NCI-H1092 (cell line): ENCODE measurements at regions not wholly inside any gene's neighbourhood (a gene's known extent, or its start where the extent isn't known, plus 50 kb on each side); places are given as distances from the start of the nearest gene placed in this dataset.
A peak's percentile ranks its signal among the peaks of the same experiment; 100 is the strongest.
"Not testable (repeated sequence)": the region's sequence is repeated elsewhere in the genome, so short reads cannot be mapped to it uniquely, and the experiment has no call there.

Source experiments
- DNase-seq: peaks from one replicate; lab custom pipeline; 2025; lab: John Stamatoyannopoulos, UW

DNA sequence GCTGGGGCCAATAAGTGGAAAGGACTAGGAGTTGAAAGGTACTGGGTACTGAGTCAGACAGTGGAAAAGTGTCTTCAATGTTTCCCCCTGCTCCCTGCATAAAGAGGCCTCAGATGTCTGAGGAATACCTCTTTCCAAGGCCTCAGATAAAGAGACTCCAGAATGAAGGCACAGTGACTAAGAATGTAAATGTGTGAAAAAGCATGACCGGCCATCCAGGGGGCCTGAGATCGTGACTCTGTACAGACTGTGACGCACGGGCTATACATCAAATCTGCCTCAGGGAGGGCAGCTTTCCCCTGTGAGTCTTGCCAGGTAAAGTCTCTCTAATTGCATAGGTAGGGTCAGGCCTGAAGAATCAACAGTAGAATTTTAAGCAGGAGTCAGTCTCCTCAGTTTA is 1690.5 kb downstream of the KCNT2 start:
- DNase-seq = no peak

DNA sequence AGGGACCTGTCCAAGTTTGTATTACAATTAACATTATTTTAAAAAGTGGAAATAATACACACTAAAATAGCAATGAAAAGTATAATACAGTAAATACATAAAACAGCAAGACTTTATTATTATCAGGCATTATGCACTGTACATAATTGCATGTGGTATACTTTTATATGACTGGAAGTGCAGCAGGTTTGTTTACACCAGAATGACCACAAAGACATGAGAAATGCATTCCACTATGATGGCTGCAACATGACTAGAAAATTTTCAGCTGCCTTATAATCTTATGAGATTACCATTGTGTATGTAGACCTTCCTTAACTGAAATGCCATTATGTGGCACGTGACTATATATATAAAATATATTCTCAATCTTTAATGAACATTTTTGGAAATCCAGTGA is 1699.6 kb downstream of the KCNT2 start:
- no peak for DNase-seq

DNA sequence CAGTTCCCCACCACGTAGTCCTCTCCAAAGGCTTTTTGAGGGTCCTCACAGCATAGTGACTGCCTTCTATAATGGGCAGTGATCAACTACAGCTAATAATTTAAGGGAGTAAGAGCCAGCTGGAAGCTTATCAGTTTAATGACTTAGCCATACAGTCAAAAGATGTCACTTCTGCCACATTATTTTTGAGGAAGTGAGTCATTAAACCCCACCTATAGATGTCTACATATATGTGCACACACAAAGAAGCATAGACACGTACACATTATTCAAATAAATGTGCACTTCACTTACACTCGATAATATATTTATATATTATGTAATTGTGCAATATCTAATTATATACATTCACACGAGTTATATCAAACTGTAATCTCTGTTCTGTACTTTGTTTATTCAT is 1704.7 kb downstream of the KCNT2 start:
- no peak for DNase-seq

DNA sequence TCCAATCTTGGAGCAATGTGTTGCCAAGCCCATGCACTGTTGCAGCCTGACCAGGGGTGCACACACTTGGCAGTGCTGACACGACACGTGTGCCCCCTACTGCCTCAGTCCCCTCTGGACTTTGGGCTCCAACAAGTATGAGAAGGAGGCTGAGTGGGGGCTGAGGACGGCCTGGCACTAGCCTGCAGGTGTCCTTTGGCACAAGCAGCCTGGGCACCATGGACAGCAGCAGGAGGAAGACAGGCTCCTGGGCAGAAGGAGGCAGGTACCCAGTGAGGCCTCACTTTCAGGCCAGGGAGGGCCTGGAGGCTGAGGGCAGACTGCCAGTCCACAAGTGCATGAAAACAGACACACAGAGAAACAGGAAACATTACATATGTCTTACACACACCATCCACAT is 1702.9 kb upstream of the B3GALT2 start:
- no peak for DNase-seq

DNA sequence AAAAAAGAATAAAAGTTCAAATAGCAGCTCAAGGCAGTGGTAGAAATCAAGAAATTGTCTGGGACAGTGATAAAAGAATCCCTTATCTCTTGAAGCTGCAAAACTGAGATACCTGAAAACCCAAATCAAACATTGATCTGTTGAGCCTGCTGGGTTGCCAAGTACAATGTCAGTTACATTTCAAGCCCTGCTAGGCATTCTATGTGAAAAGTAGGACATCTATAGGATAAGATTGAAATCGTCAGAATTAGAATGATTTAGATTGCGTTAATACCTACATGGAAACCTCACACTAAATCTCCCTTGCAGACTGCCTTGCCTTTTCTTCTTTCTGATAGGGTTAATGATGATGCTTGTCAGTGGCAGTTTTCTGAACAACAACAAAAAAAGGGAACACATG is 1684.4 kb upstream of the B3GALT2 start:
- DNase-seq = no peak

DNA sequence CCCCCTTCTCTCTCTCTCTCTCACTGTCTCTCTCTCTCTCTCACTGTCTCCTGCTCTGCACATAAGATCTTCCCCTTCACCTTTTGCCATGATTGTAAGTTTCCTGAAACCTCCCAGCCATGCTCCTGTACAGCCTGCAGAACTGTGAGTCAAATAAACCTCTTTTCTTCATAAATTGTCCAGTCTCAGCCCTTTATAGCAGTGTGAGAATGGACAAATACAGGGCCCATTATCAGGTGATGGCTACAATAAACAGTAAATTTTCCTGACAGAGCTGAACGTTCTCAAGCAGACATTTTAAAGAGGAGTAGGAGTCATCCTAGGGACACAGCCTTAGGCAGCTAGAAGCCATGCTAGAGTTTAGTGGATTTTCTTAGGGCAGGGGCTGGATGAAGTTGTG is 1679.7 kb upstream of the B3GALT2 start:
- DNase-seq = no peak

DNA sequence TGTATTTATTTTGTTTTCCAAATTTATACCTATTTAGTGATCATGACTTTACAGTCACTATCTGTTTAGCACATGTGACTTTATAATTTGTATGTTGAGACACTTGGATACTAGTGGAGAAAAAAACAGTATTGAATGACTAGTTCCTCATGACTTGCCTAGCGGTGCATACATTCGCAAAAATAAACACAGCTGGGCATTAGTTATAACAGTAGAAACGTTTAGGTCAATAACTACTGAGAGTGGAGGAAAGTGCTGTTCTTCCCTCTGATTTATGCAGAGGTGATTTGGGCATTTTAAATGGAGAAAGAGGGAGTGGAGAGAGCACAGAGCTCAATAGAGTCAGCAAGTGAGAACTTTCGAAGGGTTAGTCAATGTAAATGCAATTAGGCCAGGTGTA is 1679.0 kb upstream of the B3GALT2 start:
- peak; percentile 32 for DNase-seq

DNA sequence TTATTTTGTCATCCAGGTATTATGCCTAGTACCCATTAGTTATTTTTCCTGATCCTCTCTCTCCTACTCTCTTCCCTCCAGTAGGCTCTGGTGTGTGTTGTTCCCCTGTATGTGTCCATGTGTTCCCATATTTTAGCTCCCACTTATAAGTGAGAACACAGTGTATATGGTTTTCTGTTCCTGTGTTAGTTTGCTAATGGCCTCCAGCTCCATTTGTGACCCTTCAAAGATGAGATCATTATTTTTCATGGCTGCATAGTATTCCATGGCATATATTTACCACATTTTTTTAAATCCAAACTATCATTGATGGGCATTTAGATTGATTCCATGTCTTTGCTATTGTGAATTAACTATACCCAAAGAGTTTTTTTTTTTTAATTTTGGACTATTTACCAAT is 1675.7 kb upstream of the B3GALT2 start:
- no peak for DNase-seq

DNA sequence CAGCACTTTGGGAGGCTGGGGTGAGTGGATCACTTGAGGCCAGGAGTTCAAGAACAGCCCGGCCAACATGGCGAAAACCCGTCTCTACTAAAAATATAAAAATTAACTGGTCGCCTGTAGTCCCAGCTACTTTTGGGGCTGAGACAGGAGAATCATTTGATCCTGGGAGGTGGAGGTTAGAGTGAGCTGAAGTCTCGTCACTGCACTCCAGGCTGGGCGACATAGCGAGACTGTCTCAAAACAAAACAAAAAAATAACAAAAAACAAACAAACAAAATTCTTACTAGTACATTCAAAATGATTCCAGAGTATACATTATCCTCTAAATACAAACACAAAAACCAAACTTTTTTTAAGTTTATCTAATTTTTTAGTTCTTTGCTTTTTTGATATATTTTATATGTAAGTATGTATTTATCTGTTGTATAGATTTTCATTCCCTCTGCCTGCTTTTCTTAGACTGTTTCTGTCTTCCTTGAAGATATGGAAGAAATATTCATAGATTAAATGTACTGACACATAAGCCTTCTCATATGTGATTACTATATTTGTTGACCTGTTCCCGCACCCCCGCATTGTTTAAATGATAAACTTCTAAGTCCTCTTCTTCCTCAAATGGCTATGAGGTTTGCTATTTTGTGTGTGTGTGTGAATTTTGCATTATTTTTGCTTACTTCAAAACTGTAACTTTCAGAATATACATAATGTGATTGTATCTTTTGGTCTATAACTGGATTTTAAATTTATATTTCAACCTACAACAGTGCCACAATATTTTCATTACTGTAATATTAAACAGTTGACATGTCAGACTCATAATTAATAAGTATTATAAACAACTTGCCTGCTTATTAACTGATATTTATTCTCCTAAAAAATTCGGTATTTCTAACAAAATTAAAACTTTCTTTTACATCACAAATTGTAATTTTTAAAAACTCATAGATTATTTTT is 1674.1 kb upstream of the B3GALT2 start:
- DNase-seq = no peak

DNA sequence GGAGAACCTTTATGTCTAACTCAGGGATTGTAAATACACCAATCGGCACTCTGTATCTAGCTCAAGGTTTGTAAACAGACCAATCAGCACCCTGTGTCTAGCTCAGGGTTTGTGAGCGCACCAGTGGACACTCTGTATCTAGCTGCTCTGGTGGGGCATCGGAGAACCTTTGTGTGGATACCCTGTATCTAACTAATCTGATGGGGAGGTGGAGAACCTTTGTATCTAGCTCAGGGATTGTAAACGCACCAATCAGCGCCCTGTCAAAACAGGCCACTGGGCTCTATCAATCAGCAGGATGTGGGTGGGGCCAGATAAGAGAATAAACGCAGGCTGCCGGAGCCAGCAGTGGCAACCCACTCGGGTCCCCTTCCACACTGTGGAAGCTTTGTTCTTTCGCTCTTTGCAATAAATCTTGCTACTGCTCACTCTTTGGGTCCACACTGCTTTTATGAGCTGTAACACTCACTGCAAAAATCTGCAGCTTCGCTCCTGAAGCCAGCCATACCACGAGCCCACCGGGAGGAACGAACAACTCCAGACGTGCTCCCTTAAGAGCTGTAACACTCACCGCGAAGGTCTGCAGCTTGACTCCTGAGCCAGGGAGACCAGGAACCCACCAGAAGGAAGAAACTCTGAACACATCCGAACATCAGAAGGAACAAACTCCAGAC is 1673.2 kb upstream of the B3GALT2 start:
- not testable (repeated sequence) for DNase-seq

DNA sequence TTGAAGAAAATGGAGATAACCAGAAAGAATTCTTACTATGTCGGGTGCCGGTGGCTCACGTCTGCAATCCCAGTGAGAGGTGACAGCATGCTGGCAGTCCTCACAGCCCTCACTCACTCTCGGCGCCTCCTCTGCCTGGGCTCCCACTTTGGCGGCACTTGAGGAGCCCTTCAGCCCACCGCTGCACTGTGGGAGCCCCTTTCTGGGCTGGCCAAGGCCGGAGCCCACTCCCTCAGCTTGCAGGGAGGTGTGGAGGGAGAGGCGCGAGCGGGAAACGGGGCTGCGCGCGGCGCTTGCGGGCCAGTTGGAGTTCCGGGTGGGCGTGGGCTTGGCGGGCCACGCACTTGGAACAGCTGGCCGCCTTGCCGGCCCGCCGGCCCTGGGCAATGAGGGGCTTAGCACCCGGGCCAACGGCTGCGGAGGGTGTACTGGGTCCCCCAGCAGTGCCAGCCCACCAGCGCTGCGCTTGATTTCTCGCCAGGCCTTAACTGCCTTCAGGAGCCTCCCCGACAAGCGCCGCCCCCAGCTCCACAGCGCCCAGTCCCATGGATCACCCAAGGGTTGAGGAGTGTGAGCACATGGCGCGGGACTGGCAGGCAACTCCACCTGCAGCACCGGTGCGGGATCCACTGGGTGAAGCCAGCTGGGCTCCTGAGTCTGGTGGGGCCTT is 1672.5 kb upstream of the B3GALT2 start:
- not testable (repeated sequence) for DNase-seq

DNA sequence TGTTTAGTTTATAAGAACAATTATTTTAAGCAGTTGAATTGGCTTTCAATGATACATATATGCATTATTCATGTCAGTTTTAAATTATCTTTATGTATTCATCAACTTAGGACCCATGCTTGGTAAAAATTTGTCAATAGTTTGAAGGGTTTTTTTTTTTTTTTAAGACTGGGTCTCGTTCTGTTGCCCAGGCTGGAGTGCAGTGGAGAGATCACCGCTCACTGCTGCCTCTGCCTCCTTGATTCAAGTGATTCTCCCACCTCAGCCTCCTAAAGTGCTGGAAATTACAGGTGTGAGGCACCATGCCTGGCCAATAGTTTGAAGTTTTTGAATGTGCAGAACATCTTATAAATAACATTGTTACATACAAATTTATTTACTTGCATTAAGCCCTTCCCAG is 1671.0 kb upstream of the B3GALT2 start:
- no peak for DNase-seq

DNA sequence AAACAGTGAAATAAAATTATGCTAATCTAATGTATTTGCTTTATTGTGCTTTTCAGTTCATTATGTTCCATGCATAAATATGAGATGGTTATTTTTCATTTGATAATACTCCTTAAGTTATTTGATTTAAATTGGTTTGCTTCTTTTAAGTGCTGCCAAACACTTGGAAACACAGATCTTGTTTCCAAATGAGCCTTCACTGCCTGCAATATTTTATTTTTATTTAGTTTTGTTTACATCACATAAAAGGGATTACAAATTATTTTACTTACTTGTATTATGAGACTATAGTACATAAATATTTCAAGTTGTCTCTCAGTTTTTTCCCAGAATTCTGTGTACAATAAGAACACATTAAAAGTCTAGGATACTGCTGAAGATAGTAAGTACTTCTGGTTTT is 1662.4 kb upstream of the B3GALT2 start:
- no peak for DNase-seq

DNA sequence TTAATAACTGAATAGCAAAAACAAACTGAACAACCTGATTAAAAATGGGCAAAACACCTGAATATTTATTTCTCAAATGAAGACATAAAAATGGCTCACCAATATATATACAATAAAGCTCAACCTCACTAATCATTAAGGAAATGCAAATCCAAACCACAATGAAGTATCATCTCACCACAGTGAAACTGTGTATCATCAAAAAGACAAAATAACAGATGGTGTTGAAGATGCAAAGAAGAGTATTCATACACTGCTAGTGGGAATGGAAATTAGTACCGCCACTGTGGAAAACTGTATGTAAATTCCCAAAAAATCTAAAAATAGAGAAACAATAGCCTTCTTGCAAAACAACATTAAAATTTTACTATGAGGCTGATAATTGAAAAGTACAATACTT is 1660.1 kb upstream of the B3GALT2 start:
- no peak for DNase-seq

DNA sequence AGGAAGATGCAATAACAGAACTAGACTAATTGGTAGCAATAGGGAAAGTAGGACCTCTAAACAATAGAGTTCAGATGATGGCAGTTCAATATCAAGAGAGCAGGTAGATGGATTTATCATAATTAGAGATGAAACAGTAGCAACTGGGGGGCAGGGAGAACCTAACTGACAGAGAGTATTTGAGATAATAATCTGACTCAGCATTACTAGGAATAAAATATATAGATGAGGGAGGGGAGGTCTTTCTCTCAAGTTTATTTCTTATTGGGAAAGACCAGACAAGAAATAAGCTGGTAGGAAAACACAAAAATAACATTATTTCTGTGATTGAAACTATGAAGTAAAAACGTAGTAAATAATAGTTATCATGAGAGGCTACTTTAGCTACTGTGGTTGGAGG is 1656.7 kb upstream of the B3GALT2 start:
- no peak for DNase-seq

DNA sequence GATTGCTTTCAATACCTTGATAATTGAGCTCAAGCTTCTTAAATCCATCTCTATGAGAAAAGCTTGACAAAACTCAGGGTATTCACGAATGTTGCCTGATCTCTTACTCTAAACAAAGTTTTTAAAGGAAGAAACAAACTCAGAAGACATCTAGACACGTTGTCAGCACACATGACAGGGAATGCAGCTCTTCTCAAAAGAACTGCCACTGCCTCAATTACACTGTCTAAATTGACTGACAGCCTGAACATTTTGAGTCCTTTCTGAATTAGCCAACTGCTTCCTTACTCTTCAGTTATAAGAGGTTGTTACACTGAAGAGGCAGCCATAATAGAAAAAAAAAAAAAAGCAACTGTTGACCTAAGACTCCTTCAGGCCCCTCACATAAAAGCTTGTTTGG is 1646.7 kb upstream of the B3GALT2 start:
- DNase-seq = peak; percentile 15

DNA sequence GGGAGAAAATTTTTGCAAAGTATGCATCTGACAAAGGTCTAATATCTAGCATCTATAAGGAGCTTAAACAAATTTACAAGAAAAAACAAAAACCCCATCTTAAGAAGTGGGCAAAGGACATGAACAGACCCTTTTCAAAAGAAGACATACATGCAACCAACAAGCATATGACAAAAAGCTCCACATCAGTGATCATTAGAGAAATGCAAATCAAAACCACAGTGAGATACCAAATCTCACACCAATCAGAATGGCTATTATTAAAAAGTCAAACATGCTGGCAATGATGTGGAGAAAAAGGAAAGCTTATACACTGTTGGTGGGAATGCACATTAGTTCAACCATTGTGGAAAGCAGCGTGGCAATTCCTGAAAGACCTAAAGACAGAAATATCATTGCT is 1645.2 kb upstream of the B3GALT2 start:
- not testable (repeated sequence) for DNase-seq

DNA sequence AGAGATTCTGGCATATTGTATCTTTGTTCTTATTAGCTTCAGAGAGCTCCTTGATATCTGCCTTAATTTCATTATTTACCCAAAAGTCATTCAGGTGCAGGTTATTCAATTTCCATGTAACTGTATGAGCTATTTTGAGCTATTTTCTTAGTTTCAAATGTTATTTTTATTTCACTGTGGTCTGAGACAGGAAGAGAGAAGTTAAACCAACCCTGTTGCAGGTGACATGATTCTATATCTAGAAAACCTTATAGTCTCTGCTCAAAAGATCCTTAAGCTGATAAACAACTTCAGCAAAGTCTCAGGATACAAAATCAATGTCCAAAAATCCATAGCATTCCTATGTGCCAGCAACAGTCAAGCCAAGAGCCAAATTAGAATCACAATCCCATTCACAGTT is 1644.0 kb upstream of the B3GALT2 start:
- no peak for DNase-seq

DNA sequence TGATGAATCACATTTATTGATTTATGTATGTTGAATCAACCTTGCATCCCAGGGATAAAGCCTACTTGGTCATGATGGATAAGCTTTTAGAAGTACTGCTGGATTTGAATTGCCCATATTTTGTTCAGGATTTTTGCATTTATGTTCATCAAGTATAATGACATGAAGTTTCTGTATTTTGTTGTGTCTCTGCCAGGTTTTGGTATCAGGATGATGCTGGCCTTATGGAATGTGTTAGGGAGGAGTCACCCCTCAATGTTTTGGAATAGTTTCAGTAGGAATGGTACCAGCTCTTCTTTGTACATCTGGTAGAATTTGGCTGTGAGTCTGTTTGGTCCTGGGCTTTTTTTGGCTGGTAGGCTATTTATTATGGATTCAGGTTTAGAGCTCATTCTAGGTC is 1643.1 kb upstream of the B3GALT2 start:
- no peak for DNase-seq

DNA sequence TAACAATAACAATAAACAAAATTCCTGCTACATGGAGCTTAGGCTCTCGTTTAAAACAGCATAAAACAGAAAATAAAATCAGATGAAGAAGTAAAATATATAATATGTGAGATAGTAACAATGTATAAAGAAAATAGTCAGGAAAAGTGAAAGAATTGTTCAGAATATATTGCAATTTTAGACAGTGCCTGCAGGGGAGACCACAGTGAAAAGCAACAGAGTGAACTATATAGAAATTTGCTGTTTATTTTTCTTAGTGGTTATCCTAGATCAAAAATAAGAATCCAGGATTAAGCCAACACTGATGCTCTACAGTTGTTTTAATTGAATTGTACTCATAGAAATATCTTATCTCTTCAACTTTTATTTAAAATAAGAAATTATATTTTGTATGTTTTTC is 1639.0 kb upstream of the B3GALT2 start:
- no peak for DNase-seq

DNA sequence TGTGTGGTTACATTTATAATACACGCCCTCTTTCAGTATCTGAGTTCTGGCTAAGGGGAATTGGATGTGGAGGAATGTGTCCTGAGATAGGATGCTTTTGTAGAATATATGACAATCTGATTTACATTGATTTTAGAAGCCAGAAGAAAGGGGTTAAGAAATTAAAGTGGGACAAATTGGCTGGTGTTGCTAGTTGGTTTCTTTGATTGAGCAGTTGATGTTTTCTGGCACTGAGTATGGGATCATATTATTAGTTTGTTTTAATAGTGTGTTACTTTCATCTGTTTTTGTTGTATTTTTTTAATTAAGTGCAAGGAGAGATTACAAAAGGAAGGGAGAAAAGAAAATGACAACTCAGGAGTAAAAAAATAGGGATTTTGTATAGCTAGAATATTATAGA is 1634.7 kb upstream of the B3GALT2 start:
- DNase-seq = no peak

DNA sequence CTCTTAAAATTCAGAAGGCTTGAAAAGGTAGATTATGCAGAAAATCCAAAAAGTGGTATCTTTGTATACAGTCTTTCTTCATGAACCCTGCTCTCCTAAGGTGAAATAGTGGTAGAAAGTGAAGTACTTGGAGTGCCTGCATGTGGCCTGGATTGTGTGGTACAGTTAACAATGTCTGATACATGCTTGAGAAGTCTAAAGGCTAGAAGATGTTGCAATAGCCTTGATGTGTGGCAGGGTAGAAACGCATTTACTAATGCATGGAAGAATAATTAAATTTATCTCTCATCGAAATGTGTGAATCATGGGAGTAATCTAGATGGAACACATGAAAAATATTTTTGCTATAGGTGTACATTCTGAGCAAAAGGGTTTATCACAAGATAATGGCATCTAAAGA is 1632.3 kb upstream of the B3GALT2 start:
- DNase-seq = no peak

DNA sequence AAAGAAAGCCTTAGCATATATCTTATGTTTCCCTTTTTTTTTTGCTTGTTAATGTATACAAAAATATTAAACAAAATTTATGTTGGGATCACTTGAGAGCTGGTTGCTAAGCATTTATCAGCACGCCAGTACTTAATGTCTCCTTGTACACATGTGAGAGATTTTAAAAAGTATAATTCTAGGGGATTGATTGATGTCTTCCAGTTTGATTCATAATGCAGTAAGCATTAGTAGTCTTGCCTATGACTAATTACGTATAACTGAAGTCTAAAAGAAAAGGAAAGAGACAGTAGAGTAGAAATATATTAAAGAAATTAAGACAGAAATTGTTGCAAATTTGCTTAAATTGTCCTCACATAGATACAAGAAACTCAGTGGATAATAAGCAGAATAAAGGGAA is 1630.4 kb upstream of the B3GALT2 start:
- no peak for DNase-seq
